Neural cell (in vitro differentiated cells): ENCODE measurements at regions not wholly inside any gene's neighbourhood (a gene's known extent, or its start where the extent isn't known, plus 50 kb on each side); places are given as distances from the start of the nearest gene placed in this dataset.

Experiments
- H2AFZ ChIP-seq: fragments of 200-600, 300-800 bp; sonication (generic), shearing (Covaris generic); 2 replicates; pipeline ENCODE4 v1.6.0; 2014; ENCODE audit warnings: low read depth, mild to moderate bottlenecking, antibody characterized with exemption, low read length, moderate library complexity
- H3F3A ChIP-seq: fragments of 200-600 bp; shearing (Covaris generic); 2 replicates; pipeline ENCODE4 v1.6.1; 2016; ENCODE audit warnings: mild to moderate bottlenecking, moderate library complexity, mixed read lengths, antibody characterized with exemption, low read length; ENCODE audit not compliant: insufficient read depth, poor library complexity, severe bottlenecking
- H3K27ac ChIP-seq: fragments of 200-600, 300-800 bp; sonication (generic), shearing (Covaris generic); 2 replicates; pipeline ENCODE4 v1.5.1; 2014; ENCODE audit warnings: mild to moderate bottlenecking, low read length, moderate library complexity
- H3K27me3 ChIP-seq: fragments of 300-800, 200-600 bp; sonication (generic), shearing (Covaris generic); 2 replicates; pipeline ENCODE4 v1.6.0; 2014; ENCODE audit warnings: mild to moderate bottlenecking, low read depth, low read length, moderate library complexity; ENCODE audit not compliant: insufficient read depth
- H3K36me3 ChIP-seq: fragments of 300-800, 200-600 bp; sonication (generic), shearing (Covaris generic); 2 replicates; pipeline ENCODE4 v1.5.1; 2014; ENCODE audit warnings: mild to moderate bottlenecking, antibody characterized with exemption, low read length, moderate library complexity; ENCODE audit not compliant: insufficient read depth
- H3K4me2 ChIP-seq: fragments of 300-800, 200-600 bp; sonication (generic), shearing (Covaris generic); 2 replicates; pipeline ENCODE4 v1.6.0; 2014; ENCODE audit warnings: mild to moderate bottlenecking, low read length
- H3K4me3 ChIP-seq: fragments of 300-800, 200-600 bp; sonication (generic), shearing (Covaris generic); 2 replicates; pipeline ENCODE4 v1.5.1; 2014; ENCODE audit warnings: mild to moderate bottlenecking, low read length, moderate library complexity
- H3K79me2 ChIP-seq: fragments of 200-600 bp; shearing (Covaris generic); replicated peaks from 2 replicates; pipeline ENCODE4 v1.6.0; 2014; ENCODE audit warnings: mild to moderate bottlenecking, low read length, moderate library complexity; ENCODE audit not compliant: insufficient read depth
- H3K9ac ChIP-seq: fragments of 300-800, 200-600 bp; sonication (generic), shearing (Covaris generic); 2 replicates; pipeline ENCODE4 v1.6.1; 2016; ENCODE audit warnings: mild to moderate bottlenecking, low read length, mixed read lengths
- H3K9me2 ChIP-seq: fragments of 200-600 bp; shearing (Covaris generic); 2 replicates; pipeline ENCODE4 v1.6.1; 2016; ENCODE audit warnings: mild to moderate bottlenecking, low read length, mixed read lengths; ENCODE audit not compliant: insufficient read depth
- H3K9me3 ChIP-seq: fragments of 200-600, 300-800 bp; sonication (generic), shearing (Covaris generic); 2 replicates; pipeline ENCODE4 v1.6.1; 2016; ENCODE audit warnings: mild to moderate bottlenecking, mixed run types, low read length, moderate library complexity, mixed read lengths
- H4K20me1 ChIP-seq: fragments of 200-600 bp; shearing (Covaris generic); 2 replicates; pipeline ENCODE4 v1.6.1; 2016; ENCODE audit warnings: mild to moderate bottlenecking, mixed run types; ENCODE audit not compliant: insufficient read depth
- EP300 ChIP-seq: fragments of 450-650 bp; conservative IDR thresholded peaks from 2 replicates; pipeline ENCODE4 v1.6.1; 2014; ENCODE audit warnings: antibody characterized with exemption, mild to moderate bottlenecking, moderate library complexity; ENCODE audit not compliant: poor library complexity, severe bottlenecking
- EZH2 ChIP-seq: fragments of 200-600, 300-800 bp; shearing (Covaris generic), sonication (generic); IDR thresholded peaks from 2 replicates; pipeline ENCODE4 v1.6.1; 2014; ENCODE audit warnings: antibody characterized with exemption, low read length, borderline replicate concordance, mild to moderate bottlenecking; ENCODE audit not compliant: insufficient read depth, poor library complexity, severe bottlenecking
- MXI1 ChIP-seq: fragments of 450-650 bp; conservative IDR thresholded peaks from 2 replicates; pipeline ENCODE4 v1.6.1; 2014; ENCODE audit warnings: antibody characterized with exemption, mild to moderate bottlenecking; ENCODE audit not compliant: poor library complexity, severe bottlenecking
- POLR2AphosphoS5 ChIP-seq: IDR thresholded peaks from 2 replicates; pipeline ENCODE4 v1.6.1; 2012
- RAD21 ChIP-seq: fragments of 450-650 bp; conservative IDR thresholded peaks from 2 replicates; pipeline ENCODE4 v1.6.1; 2014; ENCODE audit warnings: antibody characterized with exemption, mild to moderate bottlenecking, moderate library complexity
- SMC3 ChIP-seq: fragments of 450-650 bp; conservative IDR thresholded peaks from 2 replicates; pipeline ENCODE4 v1.6.1; 2014; ENCODE audit warnings: antibody characterized with exemption, mild to moderate bottlenecking, moderate library complexity; ENCODE audit not compliant: poor library complexity
- TAF1 ChIP-seq: IDR thresholded peaks from 2 replicates; pipeline ENCODE4 v1.6.1; 2012; ENCODE audit warnings: low read depth
- TF ChIP-seq, protein P1 (sequence below): fragments of 450-650 bp; IDR thresholded peaks from 2 replicates; pipeline ENCODE4 v1.5.1; 2014; ENCODE audit warnings: antibody characterized with exemption, mild to moderate bottlenecking, moderate library complexity; ENCODE audit not compliant: poor library complexity, severe bottlenecking
- TF ChIP-seq, protein P2 (sequence below): IDR thresholded peaks from 2 replicates; pipeline ENCODE4 v1.6.1; 2012; ENCODE audit warnings: borderline replicate concordance

DNA sequence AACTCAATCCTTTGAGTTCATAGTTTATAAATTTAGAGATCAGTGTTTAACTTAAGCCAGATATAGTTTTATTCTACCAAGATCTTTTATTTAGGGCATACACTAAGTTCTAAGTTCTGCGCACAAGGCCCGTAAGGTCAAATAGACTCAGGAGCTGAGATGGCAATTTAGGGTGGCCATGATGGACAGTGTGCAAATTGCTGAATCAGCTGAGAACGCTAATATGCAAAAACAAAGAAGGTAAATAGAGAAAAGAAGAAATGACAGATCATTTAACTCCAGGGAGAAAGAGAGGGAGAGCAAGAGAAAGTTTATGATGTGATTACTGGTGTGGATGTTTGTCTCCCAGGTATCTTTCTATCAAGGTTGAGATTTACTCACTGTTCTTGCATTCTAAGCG lies 678.5 kb downstream of the OTOL1 start:
- no peaks in the 10 kb centered on the region for H3K9me2 ChIP-seq
- H4K20me1 ChIP-seq = no peaks in the 10 kb centered on the region
- H3F3A ChIP-seq = no peaks in the 10 kb centered on the region
- no peaks in the 10 kb centered on the region for H3K79me2 ChIP-seq
- no peak for TF ChIP-seq EP300
- TF ChIP-seq, protein P1, sequence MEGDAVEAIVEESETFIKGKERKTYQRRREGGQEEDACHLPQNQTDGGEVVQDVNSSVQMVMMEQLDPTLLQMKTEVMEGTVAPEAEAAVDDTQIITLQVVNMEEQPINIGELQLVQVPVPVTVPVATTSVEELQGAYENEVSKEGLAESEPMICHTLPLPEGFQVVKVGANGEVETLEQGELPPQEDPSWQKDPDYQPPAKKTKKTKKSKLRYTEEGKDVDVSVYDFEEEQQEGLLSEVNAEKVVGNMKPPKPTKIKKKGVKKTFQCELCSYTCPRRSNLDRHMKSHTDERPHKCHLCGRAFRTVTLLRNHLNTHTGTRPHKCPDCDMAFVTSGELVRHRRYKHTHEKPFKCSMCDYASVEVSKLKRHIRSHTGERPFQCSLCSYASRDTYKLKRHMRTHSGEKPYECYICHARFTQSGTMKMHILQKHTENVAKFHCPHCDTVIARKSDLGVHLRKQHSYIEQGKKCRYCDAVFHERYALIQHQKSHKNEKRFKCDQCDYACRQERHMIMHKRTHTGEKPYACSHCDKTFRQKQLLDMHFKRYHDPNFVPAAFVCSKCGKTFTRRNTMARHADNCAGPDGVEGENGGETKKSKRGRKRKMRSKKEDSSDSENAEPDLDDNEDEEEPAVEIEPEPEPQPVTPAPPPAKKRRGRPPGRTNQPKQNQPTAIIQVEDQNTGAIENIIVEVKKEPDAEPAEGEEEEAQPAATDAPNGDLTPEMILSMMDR = no peak
- TF ChIP-seq SMC3 = no peak
- TF ChIP-seq MXI1 = no peak
- TF ChIP-seq RAD21 = no peak
- TF ChIP-seq EZH2 = no peak
- no peak for TF ChIP-seq POLR2AphosphoS5
- TF ChIP-seq, protein P2, sequence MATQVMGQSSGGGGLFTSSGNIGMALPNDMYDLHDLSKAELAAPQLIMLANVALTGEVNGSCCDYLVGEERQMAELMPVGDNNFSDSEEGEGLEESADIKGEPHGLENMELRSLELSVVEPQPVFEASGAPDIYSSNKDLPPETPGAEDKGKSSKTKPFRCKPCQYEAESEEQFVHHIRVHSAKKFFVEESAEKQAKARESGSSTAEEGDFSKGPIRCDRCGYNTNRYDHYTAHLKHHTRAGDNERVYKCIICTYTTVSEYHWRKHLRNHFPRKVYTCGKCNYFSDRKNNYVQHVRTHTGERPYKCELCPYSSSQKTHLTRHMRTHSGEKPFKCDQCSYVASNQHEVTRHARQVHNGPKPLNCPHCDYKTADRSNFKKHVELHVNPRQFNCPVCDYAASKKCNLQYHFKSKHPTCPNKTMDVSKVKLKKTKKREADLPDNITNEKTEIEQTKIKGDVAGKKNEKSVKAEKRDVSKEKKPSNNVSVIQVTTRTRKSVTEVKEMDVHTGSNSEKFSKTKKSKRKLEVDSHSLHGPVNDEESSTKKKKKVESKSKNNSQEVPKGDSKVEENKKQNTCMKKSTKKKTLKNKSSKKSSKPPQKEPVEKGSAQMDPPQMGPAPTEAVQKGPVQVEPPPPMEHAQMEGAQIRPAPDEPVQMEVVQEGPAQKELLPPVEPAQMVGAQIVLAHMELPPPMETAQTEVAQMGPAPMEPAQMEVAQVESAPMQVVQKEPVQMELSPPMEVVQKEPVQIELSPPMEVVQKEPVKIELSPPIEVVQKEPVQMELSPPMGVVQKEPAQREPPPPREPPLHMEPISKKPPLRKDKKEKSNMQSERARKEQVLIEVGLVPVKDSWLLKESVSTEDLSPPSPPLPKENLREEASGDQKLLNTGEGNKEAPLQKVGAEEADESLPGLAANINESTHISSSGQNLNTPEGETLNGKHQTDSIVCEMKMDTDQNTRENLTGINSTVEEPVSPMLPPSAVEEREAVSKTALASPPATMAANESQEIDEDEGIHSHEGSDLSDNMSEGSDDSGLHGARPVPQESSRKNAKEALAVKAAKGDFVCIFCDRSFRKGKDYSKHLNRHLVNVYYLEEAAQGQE = no peak
- TF ChIP-seq TAF1 = no peak
- no peak overlapping the region for H2AFZ ChIP-seq
- H3K27ac ChIP-seq = no peak overlapping the region
- H3K9ac ChIP-seq = no peak overlapping the region
- no peaks in the 10 kb centered on the region for H3K27me3 ChIP-seq
- H3K36me3 ChIP-seq = no peaks in the 10 kb centered on the region
- H3K4me3 ChIP-seq = no peak overlapping the region
- H3K9me3 ChIP-seq = no peaks in the 10 kb centered on the region
- H3K4me2 ChIP-seq = no peak overlapping the region

DNA sequence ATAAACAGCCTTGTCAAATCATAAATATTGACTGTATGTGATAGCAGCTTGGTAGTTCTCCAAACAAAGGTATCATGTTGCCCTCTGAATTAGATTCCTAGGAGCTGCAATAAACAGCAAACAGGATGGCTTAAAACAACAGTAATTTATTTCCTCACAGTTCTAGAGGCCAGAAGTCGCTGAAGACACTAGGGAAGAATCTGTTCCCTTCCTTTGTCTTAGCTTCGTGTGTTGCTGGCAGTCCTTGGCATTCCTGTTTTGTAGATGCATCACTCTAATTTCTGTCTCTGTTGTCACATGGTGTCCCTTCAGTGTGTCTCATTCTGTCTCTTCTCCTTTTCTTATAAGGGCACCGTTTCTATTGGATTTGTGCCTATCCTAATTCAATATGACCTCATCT lies 679.3 kb downstream of the OTOL1 start:
- Histone ChIP-seq H3K9me2 (no peaks in the 10 kb centered on the region), H3K27ac (no peak overlapping the region), H3K9ac (no peak overlapping the region), H3K9me3 (no peaks in the 10 kb centered on the region), H2AFZ (no peak overlapping the region), H3F3A (no peaks in the 10 kb centered on the region), H3K4me2 (no peak overlapping the region), H3K4me3 (no peak overlapping the region), H4K20me1 (no peaks in the 10 kb centered on the region), H3K79me2 (no peaks in the 10 kb centered on the region), H3K27me3 (no peaks in the 10 kb centered on the region), H3K36me3 (no peaks in the 10 kb centered on the region)
- TF ChIP-seq, protein P2 = no peak
- TF ChIP-seq RAD21 (no peak), SMC3 (no peak), POLR2AphosphoS5 (no peak), TAF1 (no peak), MXI1 (no peak), EZH2 (no peak), EP300 (no peak)
- TF ChIP-seq, protein P1 = no peak
